Activated T-helper 17 cell treated with anti-CD3 and anti-CD28 coated beads, Interleukin-2, amount 50 U/mL, for 72 hours (primary cell): ENCODE measurements at regions not wholly inside any gene's neighbourhood (a gene's known extent, or its start where the extent isn't known, plus 50 kb on each side); places are given as distances from the start of the nearest gene placed in this dataset.
"Not testable (repeated sequence)": the region's sequence is repeated elsewhere in the genome, so short reads cannot be mapped to it uniquely, and the experiment has no call there.

Experiments
- ATAC-seq: fragments of 150-1000 bp; cut with Tn5 transposase; replicated peaks from 2 replicates; pipeline ENCODE4 v1.10.0; 2021; ENCODE audit warnings: mild to moderate bottlenecking, moderate library complexity
- H3K27ac Mint-ChIP-seq: one replicate; pipeline ENCODE4 v1.8.0; 2022; ENCODE audit warnings: mixed read lengths
- H3K27me3 Mint-ChIP-seq: one replicate; pipeline ENCODE4 v1.8.0; 2022; ENCODE audit warnings: mixed read lengths
- H3K36me3 Mint-ChIP-seq: one replicate; pipeline ENCODE4 v1.8.0; 2022; ENCODE audit warnings: low read depth, mild to moderate bottlenecking, mixed read lengths
- H3K4me1 Mint-ChIP-seq: one replicate; pipeline ENCODE4 v1.8.0; 2022; ENCODE audit warnings: mixed read lengths
- H3K4me3 Mint-ChIP-seq: one replicate; pipeline ENCODE4 v1.8.0; 2022; ENCODE audit warnings: mild to moderate bottlenecking, mixed read lengths
- H3K9me3 Mint-ChIP-seq: one replicate; pipeline ENCODE4 v1.8.0; 2022; ENCODE audit warnings: mixed read lengths

DNA sequence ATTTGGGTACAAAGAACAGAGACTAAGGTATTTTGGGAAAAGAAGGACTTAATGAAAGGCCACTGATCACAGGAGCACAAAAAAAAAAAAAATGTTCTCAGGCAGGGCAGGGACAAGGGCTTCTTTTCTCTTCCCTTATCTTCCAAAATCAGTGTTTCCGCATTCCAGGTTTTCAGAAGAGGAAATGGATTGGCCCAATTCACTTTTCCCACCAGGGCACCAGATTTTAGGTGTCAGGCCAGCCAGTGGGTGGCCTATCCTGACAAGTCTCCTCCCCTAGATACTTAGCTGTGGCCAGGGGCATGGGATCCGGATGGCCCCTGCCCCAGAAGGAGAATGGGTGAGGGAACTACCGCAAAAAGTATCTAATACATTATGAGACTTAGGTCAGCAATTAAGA is 88.9 kb upstream of the WAC start:
- Mint-ChIP-seq H3K4me3 (no peak overlapping the region), H3K36me3 (no peaks in the 10 kb centered on the region), H3K4me1 (no peaks in the 10 kb centered on the region), H3K27me3 (peaks cover 9% of the 10 kb centered on the region), H3K9me3 (no peaks in the 10 kb centered on the region), H3K27ac (no peak overlapping the region)
- no peak for ATAC-seq

GRCh38 chr10:28445516-28445915 is 87.4 kb upstream of the WAC start:
- no peak overlapping the region for H3K4me3 Mint-ChIP-seq

DNA sequence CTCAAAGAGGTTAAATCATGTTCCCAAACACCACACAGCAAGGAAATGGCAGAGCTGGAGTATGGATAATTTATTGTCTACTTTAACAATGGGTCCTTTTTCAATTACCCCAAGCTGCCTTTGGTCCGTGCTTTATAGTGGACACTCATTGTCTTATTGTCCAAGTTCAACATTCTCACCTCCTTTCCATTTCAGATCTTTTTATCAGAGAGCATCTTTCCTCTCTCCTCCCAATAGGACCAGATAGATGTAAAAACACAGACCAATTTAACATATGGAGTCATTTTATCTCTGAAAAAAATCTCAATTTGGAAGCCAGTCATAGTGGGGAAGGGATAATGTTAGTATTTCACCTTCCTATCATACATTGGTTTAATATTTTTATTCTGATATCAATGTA is 83.5 kb upstream of the WAC start:
- no peak for ATAC-seq
- H3K27me3 Mint-ChIP-seq = peaks cover 14% of the 10 kb centered on the region
- no peak overlapping the region for H3K27ac Mint-ChIP-seq
- no peak overlapping the region for H3K4me3 Mint-ChIP-seq
- no peaks in the 10 kb centered on the region for H3K36me3 Mint-ChIP-seq
- no peaks in the 10 kb centered on the region for H3K4me1 Mint-ChIP-seq
- H3K9me3 Mint-ChIP-seq = no peaks in the 10 kb centered on the region

More at GRCh38 chr10:28445516-28445915, 87.4 kb upstream of the WAC start:
- no peaks in the 10 kb centered on the region for H3K36me3 Mint-ChIP-seq
- peaks cover 9% of the 10 kb centered on the region for H3K27me3 Mint-ChIP-seq
- no peaks in the 10 kb centered on the region for H3K9me3 Mint-ChIP-seq
- H3K27ac Mint-ChIP-seq = no peak overlapping the region
- H3K4me1 Mint-ChIP-seq = no peaks in the 10 kb centered on the region
- no peak for ATAC-seq

- peaks cover 15% of the 10 kb centered on the region for H3K27me3 Mint-ChIP-seq
These were observed 83.0 kb upstream of the WAC start for GRCh38 chr10:28449926-28450325.

DNA sequence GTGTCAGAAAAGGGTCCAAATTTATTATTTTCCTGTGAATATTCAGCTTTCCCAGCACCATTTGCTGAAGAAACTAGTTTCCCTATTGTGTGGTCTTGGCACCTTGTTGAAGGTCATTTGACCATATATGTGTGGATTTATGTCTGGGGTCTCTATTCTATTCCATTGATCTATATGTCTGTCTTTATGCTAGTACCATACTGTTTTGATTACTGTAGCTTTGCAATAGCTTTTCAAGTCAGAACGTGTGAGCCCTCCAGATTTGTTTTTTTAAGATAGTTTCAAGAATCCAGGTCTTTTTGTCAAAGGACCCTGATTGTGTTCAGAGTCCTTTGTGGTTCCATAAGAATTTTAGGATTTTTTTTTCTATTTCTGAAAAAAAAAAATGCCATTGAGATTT is 79.0 kb upstream of the WAC start:
- ATAC-seq = no peak
- Mint-ChIP-seq H3K4me3 (no peak overlapping the region), H3K27me3 (peaks cover 13% of the 10 kb centered on the region), H3K9me3 (no peaks in the 10 kb centered on the region), H3K27ac (no peak overlapping the region), H3K4me1 (no peaks in the 10 kb centered on the region), H3K36me3 (no peaks in the 10 kb centered on the region)

More at GRCh38 chr10:28449926-28450325, 83.0 kb upstream of the WAC start:
- ATAC-seq = no peak
- Mint-ChIP-seq H3K4me3 (no peak overlapping the region), H3K4me1 (no peaks in the 10 kb centered on the region), H3K9me3 (no peaks in the 10 kb centered on the region), H3K36me3 (no peaks in the 10 kb centered on the region), H3K27ac (no peak overlapping the region)

- Mint-ChIP-seq H3K9me3 (no peaks in the 10 kb centered on the region), H3K27ac (no peak overlapping the region), H3K4me3 (no peak overlapping the region), H3K27me3 (peaks cover 21% of the 10 kb centered on the region), H3K36me3 (no peaks in the 10 kb centered on the region), H3K4me1 (no peaks in the 10 kb centered on the region)
- ATAC-seq = no peak
These were observed 75.8 kb upstream of the WAC start for GRCh38 chr10:28457110-28457509.

DNA sequence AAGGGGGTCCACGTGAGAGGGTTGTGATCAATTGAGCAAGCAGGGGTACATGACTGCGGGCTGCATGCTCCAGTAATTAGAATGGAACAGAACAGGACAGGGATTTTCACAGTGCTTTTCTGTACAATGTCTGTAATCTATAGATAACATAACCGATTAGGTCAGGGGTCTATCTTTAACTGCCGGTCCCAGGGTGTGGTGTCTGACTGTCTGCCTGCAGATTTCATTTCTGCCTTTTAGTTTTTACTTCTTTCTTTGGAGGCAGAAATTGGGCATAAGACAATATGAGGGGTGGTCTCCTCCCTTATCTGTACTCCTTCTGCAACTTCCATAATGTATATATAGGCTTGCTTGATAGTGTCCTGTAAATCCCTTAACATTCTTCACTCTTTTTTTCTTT is 75.0 kb upstream of the WAC start:
- H3K27ac Mint-ChIP-seq, H3K36me3 Mint-ChIP-seq, H3K9me3 Mint-ChIP-seq, H3K4me1 Mint-ChIP-seq, ATAC-seq, H3K4me3 Mint-ChIP-seq: not testable (repeated sequence)
- peaks cover 21% of the 10 kb centered on the region for H3K27me3 Mint-ChIP-seq

GRCh38 chr10:28459453-28460144 is 73.3 kb upstream of the WAC start:
- Mint-ChIP-seq H3K9me3 (no peaks in the 10 kb centered on the region), H3K27ac (no peak overlapping the region), H3K36me3 (no peaks in the 10 kb centered on the region), H3K27me3 (peaks cover 19% of the 10 kb centered on the region), H3K4me1 (no peaks in the 10 kb centered on the region), H3K4me3 (no peak overlapping the region)
- no peak for ATAC-seq

- no peaks in the 10 kb centered on the region for H3K4me1 Mint-ChIP-seq
These were observed 69.8 kb upstream of the WAC start for GRCh38 chr10:28463141-28463540.

GRCh38 chr10:28463676-28464395 is 69.1 kb upstream of the WAC start:
- no peak overlapping the region for H3K27ac Mint-ChIP-seq
- no peak overlapping the region for H3K4me3 Mint-ChIP-seq
- no peaks in the 10 kb centered on the region for H3K36me3 Mint-ChIP-seq
- peaks cover 11% of the 10 kb centered on the region for H3K27me3 Mint-ChIP-seq
- no peak for ATAC-seq
- H3K4me1 Mint-ChIP-seq = no peaks in the 10 kb centered on the region
- no peaks in the 10 kb centered on the region for H3K9me3 Mint-ChIP-seq

More at GRCh38 chr10:28463141-28463540, 69.8 kb upstream of the WAC start:
- H3K27ac Mint-ChIP-seq = no peak overlapping the region
- no peak for ATAC-seq
- H3K27me3 Mint-ChIP-seq = peaks cover 11% of the 10 kb centered on the region
- H3K4me3 Mint-ChIP-seq = no peak overlapping the region
- no peaks in the 10 kb centered on the region for H3K9me3 Mint-ChIP-seq
- no peaks in the 10 kb centered on the region for H3K36me3 Mint-ChIP-seq

- no peaks in the 10 kb centered on the region for H3K9me3 Mint-ChIP-seq
- ATAC-seq = no peak
- H3K4me1 Mint-ChIP-seq = no peaks in the 10 kb centered on the region
- no peaks in the 10 kb centered on the region for H3K36me3 Mint-ChIP-seq
- no peak overlapping the region for H3K27ac Mint-ChIP-seq
- H3K27me3 Mint-ChIP-seq = peaks cover 3% of the 10 kb centered on the region
- no peak overlapping the region for H3K4me3 Mint-ChIP-seq
These were observed 65.3 kb upstream of the WAC start for GRCh38 chr10:28467615-28468014.

GRCh38 chr10:28468707-28469483 is 64.0 kb upstream of the WAC start:
- Mint-ChIP-seq H3K36me3 (no peaks in the 10 kb centered on the region), H3K4me1 (no peaks in the 10 kb centered on the region), H3K9me3 (no peaks in the 10 kb centered on the region), H3K27ac (no peak overlapping the region), H3K4me3 (no peak overlapping the region), H3K27me3 (peaks cover 4% of the 10 kb centered on the region)
- no peak for ATAC-seq

GRCh38 chr10:28470873-28471651 is 61.9 kb upstream of the WAC start:
- no peaks in the 10 kb centered on the region for H3K9me3 Mint-ChIP-seq

GRCh38 chr10:28471652-28472050 is 61.3 kb upstream of the WAC start:
- Mint-ChIP-seq H3K27ac (no peak overlapping the region), H3K36me3 (no peaks in the 10 kb centered on the region), H3K4me1 (no peaks in the 10 kb centered on the region), H3K9me3 (no peaks in the 10 kb centered on the region), H3K27me3 (peaks cover 10% of the 10 kb centered on the region), H3K4me3 (no peak overlapping the region)
- ATAC-seq = no peak

More at GRCh38 chr10:28470873-28471651, 61.9 kb upstream of the WAC start:
- no peaks in the 10 kb centered on the region for H3K36me3 Mint-ChIP-seq
- no peak for ATAC-seq
- peaks cover 7% of the 10 kb centered on the region for H3K27me3 Mint-ChIP-seq
- no peaks in the 10 kb centered on the region for H3K4me1 Mint-ChIP-seq
- no peak overlapping the region for H3K4me3 Mint-ChIP-seq
- H3K27ac Mint-ChIP-seq = no peak overlapping the region
